ENCODE measurements at regions not wholly inside any gene's neighbourhood (a gene's known extent, or its start where the extent isn't known, plus 50 kb on each side); places are given as distances from the start of the nearest gene placed in this dataset.
"Not testable (repeated sequence)": the region's sequence is repeated elsewhere in the genome, so short reads cannot be mapped to it uniquely, and the experiment has no call there.

DNA sequence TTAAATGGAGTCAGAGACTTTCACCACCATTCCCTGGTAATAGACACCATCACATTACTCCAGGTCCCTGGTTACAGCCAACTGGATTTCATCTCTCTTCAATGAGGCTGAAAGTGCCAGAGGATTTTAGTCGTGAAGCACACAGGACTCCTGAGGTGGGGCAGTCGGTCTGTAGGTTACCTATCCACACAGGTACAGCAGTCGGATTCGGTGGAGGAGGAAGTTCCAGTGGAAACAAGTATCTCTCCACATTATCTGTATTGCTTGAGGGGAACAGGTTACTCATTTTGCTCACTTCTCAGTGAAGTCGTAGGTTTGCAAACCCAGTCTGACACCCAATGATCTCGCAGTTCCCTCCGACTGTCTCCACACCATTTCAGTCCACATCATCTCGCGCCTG, 82.3 kb upstream of the TMEM45B start:
- no peak for DNase-seq

DNA sequence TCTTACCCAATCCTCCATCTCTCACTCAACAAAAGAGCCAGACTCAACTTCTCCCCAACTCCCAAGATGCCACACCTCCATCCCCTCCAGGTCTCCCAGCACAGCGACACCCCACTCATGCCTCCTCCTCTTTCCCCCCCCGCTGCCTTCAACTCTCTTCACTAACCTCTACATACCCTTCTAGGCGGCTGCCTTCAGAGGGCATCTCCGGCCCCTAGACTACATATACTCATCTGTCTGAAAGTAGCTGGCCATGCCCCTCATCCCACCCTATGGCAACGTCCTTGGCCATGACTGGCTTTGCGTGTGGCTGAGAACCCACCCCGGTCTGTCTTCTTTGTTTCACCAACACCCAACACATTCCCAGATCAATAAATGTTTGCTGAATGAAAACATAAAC, 81.7 kb upstream of the TMEM45B start:
- no peak for DNase-seq

DNA sequence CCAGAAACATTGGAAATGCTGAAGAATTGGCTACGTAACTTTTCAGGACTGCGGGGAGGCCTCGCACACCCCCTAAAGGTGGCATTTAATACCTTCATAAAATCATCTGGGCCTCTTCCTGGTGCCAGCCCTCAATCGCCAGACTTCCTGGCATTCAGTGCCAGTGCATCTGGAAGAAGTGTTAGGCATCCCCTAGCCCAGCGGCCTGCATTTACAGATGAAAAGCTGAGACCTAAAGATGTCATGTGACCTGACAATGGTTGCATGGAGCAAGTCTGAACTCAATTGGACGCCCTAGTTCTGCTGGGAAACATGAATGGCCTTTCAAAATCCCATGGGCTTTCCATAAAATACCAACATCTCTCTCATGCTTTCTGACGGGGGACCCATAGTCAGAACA, 81.0 kb upstream of the TMEM45B start:
- no peak for DNase-seq

DNA sequence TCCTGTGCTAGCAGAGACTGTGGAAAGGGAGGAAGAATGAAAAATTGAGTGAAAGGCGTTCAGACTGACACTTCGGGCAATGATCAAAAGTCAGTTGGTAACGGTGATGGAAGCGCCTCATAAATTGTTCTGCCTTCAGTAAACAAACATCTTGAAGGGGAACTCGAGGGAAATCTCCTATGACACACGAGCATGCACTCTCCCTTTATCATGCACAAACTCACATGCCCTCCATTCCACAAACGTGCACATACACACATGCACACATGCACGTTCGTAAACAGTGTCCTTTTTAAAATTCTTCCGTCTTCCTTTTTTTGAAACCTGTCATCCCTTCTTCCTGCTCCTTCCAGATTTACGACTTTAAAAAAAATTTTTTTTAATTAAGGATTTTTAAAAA, 77.8 kb upstream of the TMEM45B start:
- DNase-seq: no peak

DNA sequence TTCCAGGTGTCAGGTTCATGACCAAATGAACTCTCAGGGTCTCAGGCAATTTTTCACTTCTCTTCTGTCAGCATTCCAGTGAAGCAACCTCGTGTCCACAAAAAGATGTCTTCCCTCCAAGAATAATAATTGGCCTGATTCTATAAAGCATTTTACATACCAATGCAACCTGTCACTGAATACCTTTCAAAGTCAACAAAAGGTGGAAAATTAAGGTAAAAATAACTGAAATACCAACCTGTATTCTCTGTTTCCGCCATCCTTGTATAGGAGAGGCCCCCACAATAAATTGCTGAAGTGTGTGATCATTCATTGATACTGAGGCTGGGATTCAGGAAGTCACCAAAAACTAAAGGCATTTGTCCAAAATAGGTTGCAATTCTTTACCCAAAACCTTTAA, 77.4 kb upstream of the TMEM45B start:
- DNase-seq: no peak

DNA sequence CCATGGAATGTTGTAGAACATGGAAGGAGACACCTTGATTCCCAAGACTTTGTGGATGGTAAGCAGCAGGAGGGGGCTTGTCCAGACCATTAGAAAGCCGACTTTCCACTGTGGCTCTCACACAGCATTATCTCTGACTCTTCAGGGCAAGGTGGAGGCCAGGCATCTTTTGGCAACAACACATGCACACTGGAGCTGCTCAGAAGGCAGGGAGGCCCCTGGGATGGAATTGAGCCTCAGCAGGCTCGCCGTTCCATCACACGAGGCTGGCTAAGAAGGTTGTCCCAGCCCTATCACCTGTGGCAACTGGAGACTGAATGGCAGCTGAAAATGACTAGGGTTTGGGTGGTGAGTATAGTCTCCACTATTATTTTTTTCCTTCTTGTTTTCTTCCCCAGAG, 76.3 kb upstream of the TMEM45B start:
- no peak for DNase-seq

DNA sequence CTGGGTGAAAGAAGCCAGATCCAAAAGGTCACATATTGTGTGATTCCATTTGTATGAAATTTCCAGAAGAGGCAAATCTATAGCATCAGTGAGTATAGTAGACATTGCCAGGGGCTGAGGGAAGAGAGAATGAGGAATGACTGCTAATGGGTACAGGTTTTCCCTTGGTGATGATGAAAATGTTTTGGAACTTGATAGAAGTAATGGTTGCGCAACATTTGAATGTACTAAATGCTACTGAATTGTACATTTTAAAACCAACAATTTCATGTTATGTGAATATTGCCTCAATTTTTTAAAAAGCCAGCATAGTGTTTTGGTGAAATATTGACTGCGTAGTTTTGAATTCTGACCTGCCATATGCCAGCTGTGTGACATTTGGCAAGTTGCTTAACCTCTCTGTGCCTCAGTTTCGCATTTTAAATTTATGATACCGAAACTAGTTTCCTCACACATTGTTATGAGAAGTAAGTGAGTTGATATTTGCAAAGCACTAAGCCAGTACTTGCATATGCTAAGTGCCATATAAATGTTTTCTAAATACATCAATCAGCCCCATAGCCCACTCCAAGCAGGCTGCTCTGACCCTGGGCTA, 75.4 kb upstream of the TMEM45B start:
- DNase-seq: no peak

DNA sequence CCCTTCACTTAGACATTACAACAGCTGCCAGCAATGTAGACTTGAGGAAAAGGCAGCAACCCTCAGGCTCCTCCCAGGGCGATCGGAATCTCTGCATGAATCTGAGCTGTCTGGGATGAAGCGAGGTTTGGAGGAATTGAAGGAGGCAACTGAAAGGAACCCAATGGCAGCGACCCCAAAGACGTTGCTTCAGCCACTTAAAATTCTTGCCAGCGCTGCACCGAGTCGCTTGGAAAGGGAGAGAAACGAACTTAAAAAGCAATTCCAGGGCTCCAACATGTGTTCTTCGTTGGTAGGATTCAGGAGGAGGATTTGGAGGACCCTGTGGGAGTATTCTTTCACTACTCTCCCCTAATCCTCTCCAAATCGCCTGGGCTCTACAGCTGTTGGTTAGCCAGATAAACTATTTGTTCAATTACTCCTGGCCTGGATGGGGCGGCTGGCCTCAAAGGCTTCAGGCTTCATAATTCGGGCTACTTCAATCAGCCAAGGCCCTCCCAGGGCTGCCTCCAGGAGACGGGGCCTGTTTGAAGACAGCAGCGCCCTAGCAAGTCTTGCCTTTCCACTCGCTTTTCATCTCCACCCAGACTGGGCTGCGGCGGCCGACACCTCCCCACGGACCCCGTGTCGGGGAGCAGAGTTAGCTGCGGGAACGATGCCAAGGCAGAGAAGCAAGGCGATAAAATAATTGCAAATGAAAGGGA, 72.4 kb upstream of the TMEM45B start:
- no peak for DNase-seq

DNA sequence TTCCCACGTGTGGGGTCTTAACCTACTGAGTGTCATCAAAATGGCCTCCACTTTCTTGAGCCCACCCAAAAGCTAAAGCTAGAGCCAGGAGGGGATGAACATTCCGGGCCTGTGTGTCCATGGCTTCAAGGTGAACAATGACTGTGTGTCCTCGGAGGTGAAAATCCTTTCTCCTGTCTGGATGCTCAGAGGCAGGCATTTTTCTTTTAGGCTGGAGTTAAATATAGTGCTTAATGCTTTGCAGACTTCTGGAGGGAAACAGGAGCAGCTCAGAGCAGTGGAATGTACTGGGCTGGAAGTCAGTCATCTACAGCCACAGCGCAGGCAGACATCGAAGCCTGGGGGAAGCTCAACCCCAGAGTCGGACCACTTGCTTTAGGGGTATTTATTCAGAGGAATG, 68.6 kb upstream of the TMEM45B start:
- DNase-seq: no peak

DNA sequence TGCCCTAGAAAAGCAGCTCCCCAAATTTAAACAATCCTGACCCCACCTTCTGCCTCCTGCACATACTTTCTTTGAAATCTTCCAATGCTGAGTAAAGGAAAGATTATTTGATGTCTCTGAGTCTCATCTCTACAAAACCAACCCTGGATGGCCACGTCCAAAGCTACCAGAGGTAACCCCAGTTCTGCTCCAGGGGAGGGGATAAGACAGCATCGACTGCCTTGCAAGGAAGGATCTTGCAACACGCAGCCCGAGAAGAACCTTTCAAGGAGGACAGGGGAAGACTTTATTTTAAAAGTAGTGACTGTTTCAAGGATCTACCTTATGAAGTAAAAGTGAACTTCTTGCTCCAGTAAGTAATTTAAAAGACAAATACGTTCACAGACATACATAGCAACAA, 66.5 kb upstream of the TMEM45B start:
- no peak for DNase-seq

DNA sequence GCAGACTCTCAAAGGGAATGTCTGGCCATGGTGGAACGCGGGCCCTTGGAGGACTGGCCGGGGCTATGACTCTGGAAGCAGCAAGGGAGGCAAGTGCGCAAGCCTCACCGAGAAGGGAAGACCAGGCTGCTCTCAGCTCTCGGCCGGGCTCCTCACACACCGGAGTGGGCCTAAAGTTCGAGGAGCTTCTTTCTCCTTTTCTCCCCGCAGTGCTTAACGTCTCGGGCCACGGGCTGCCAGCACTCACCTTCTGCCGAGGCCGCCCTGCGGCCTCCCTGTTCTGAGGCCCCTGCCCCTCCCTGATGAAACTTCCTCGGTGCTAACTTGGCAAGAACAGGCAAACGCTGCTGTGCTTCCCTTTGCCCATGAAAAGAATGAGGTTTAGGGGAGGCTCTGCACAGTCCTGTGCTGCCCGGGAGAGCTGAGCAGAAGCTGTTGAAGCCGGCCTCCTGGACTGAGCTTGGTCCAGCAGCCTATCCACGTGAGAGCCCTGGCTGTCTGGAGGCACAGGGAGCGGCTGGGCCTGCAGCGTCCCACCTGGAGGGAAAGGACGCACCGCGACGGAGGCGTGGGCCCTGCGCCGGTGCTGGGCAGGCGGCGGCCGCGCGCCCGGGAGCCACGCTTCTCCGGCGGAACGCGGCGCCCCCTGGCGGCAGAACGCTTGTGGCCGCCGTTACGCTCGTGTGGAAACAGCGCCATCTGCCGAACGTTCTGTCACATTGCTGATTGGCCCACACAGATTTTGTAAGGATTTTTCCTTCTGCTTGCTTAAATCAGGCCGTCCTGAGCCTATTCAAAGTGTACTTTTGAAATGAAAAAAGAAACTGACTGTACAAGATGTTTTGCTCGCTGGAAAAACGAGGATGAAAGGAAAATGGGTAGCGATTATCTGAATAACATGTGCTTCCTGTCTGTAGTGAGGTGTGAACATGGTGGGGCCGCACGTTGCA, 65.0 kb upstream of the TMEM45B start:
- DNase-seq: peak; percentile 91

DNA sequence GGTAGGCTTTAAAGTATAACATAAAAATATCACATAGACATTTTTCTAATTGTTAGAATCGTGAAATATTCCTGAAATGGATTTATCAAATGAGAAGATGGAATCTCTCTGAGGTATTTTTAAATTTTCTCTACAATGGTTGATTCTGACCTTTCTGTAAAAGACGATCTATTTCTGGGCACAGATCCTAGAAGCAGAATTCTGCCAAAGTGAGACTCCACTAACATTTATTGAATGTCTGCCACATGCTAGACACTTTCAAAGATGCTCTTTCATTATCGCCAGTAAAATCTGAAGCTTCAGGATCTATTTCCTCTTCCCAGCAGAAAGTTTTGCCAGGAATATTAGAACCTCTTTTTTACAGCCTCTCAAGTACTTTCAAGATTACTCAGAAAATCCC, 64.1 kb upstream of the TMEM45B start:
- no peak for DNase-seq

DNA sequence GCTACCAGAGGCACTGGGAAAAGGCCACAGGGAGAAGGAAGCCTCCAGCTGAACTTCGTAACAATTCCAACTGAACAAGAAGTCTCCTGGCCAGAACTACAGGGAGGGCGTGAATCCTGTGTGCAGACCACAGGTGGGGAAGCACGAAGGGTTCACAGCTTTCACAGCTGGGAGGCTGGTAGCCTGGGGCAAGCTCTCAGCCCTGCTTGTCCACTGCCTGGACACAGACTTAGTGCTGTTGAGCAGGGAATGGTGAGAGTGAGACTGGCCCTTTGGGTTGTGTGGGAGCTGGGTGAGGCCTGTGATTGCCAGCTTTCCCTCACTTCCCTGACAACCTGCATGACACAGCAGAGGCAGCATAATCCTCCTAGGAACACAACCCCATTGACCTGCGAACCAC, 52.1 kb upstream of the TMEM45B start:
- DNase-seq: not testable (repeated sequence)

DNA sequence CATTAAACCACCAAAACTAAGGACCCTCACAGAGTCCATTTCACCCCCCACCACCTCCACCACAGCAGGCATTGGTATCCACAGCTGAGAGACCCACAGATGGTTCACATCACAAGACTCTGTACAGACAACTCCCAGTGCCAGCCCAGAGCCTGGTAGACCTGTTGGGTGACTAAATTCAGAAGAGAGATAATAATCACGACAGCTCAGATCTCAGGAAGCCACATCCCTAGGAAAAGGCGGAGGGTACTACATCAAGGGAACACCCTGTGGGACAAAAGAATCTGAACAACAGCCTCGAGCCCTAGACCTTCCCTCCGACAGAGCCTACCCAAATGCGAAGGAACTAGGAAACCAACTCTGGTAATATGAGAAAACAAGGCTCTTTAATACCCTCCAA, 51.4 kb upstream of the TMEM45B start:
- DNase-seq: not testable (repeated sequence)

All from activated CD8-positive, alpha-beta memory T cell treated with anti-CD3 and anti-CD28 coated beads for 24 hours (primary cell).